Mucosa of gallbladder (tissue), 1 donor: ENCODE measurements at regions not wholly inside any gene's neighbourhood (a gene's known extent, or its start where the extent isn't known, plus 50 kb on each side); places are given as distances from the start of the nearest gene placed in this dataset.

Source experiments
- DNase-seq: peaks from one replicate; pipeline ENCODE4 v3.0.0-alpha.2; 2020; ENCODE audit warnings: low spot score
- donor health status: DM: no; HTN: no; CAD: no.

- DNase-seq: no peak
Measured at GRCh38 chr13:58048670-58049069, 417.1 kb downstream of the PCDH17 start.

GRCh38 chr13:58051396-58051795, 419.9 kb downstream of the PCDH17 start:
- no peak for DNase-seq

DNA sequence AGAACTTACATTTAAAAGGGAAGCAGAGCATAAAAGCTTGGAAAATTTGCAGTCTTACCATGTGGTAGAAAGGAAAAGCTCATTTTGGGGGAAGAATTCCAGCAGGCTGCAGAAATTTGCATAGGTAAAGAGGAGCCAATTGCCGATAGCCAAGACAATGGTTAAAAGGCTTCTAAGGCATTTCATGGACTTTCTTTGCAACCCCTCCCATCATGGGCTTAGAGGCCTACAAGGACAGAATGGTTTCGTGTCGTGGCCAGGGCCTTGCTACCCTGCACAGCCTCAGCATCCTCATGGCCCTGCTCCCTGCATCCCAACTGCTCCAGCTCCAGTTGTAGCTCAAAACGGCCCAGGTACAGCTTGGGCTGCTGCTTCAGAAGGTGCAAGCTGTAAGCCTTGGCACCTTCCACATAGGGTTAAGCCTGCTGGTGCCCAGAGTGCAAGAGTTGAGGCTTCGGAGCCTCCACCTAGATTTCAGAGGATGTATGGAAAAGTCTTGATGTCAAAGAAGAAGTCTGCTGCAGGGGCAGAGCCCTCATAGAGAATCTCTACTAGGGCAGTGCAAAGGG, 420.3 kb downstream of the PCDH17 start:
- no peak for DNase-seq

GRCh38 chr13:58056426-58056825, 424.9 kb downstream of the PCDH17 start:
- no peak for DNase-seq

DNA sequence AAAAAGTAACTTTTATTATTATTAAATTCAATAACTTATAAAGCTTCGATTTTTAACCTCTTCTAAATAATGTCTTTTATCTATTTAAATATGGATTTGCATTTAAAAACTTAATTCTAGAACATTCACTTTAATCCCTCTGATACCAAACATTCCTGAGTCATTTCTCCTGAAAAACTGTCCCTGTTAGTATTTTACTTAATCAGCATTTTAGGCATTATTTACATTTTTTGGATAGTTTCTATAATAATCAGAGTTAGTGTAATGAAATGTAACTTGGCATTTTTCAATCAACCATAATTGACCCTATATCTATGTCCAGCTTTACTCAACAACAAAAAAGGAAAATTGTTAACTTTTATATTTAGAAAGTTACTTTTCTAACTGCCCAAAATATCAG, 428.1 kb downstream of the PCDH17 start:
- DNase-seq: no peak

DNA sequence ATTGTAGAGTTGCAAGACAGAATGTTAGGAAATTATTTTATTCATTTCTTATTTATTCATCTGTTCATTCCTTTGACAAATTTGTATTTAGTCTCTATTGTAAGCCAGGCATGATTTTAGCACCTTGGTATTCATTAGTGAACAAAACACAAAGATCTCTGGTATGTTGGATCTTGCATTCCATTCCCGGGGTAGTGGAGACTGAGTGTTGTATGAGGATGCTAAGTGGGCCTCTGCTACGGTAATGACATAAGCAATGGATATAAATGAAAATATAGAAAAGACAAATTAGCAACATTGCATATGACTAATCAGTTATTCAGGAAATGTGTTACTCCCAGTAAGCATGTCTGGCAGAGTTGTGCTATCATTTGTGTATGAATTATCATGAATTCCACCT, 449.3 kb downstream of the PCDH17 start:
- DNase-seq: no peak

DNA sequence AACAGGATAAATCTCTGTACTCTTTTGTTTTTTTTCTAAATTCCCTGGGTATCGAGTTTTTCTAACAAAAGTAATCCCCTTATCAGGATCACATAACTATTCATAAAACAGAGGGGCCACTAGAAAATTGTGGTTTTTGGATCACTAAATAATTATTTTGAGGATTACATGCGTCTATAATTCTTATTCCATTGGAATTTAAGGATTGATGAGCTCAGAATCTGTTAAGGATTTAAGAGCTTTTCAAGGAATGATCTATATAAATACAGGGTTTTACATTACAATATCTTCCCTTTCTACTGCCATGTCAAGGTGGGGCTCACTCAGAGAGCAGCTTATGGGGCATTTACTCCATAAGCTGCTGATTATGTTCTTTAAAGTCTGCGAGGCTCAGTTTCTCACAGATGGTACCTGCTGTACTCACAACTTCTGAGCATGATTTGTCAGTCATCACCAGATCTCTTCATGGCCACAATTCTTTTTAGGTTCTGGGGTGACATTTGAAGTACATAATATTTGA, 449.8 kb downstream of the PCDH17 start:
- DNase-seq: no peak

DNA sequence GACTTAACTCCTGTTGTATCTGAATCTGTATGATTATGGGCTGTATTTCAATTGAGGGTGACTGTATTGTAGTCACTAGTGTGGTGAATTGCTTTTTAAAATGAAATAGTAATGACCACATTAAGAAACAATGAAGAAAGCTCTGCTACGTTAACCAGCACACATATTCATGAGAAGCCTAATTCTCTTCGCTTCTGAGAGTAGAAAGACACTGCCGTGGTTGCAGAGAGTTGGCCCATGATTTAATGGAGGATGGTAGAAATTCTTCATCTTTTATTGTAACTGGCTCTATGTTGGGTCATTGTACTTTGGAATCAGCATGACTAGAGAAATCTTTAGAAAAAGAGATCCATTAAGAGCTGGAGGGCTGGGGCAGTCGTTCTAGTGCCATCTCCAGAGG, 451.5 kb downstream of the PCDH17 start:
- no peak for DNase-seq

DNA sequence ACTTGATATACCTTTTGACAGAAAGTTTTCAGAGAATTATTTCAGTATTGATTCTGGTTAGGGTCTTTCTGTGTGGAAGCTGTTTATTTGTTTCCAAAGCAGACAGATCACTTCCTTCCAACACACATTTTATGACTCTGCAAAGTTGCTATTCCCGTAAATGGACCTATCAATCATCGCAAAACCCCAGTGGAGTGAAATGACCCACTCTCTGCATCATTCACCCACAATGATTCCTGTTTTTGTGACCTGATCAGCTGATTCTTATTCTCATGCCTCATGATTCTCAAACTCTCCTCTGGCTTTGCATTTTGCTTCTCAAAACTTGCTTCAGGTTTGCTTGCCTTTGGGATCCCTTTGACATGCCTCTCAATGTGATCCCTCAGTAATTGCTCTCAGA, 453.7 kb downstream of the PCDH17 start:
- no peak for DNase-seq

DNA sequence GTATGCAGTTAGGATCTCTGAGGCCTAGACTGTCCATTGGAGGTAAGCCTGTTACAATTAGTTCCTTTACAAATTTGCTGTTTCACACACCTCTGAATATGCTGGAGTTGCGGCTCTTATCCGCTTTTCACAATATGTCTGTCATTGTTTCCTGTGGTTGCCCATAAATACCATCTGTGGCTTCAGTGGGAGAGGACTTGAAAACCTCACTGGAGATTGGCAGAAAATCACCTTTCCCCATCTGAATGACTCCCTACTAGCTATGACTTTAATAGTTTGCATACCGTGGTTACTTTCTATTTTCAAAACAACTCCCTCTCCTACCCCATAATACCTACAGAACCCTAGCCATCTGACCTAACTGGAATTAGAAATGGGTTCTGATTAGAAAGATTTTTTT, 454.3 kb downstream of the PCDH17 start:
- DNase-seq: no peak

GRCh38 chr13:58087566-58087965, 456.0 kb downstream of the PCDH17 start:
- DNase-seq: no peak

GRCh38 chr13:58093394-58093793, 461.9 kb downstream of the PCDH17 start:
- no peak for DNase-seq

DNA sequence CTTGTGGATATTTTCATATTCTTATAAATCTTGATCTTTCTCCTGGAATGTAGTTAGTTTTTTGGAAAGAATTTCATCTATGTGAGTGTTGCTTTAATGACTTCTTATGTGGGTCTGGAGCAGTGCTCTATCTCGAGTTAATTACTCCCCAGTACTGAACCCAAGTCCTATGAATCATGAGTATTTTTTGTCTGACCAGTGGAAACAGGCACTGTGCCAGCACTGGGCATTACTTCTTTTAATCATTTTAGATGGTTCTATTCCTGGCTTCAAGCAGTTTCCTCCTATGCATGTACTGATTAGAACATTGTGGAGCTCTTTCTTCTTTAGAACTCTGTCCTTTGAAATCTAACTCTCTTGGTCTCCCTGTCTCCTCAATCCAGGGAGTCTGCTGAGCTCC, 466.3 kb downstream of the PCDH17 start:
- no peak for DNase-seq

GRCh38 chr13:58119351-58119750, 487.8 kb downstream of the PCDH17 start:
- no peak for DNase-seq

DNA sequence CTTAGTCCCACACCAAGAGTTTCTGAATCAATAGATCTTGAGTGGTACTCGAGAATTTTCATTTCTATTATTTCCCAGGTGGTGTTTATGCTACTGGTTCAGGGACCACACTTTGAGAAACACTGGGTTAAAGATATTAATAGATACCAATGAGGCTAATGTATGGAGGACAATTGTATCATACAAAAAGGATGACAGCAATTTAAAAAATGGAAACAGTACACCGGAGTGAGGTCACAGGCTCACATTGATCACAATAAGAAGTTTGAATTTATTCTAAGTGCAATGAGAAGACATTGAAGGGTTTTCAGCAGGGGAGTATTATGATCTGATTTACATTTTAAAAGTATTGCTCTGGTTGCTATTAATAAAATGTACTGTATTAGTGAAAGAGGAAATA, 488.3 kb downstream of the PCDH17 start:
- no peak for DNase-seq

DNA sequence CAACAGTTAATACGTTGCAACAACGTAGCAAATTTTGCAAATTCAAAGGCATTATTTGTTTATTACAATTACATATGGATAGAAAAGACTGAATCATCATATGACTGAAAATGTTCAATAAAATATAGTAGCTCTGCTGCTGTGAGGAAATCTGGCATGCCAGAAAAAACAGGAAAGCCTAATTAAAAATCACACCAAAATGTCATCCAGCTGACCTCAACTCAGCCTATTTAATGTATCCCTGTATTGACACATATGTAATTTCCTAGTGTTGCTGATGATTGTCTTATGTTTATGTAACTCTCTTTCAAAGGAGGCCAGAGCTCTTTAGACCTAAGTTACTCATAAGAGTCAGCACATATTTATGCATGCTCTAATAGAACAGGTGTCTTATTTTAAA, 495.0 kb downstream of the PCDH17 start:
- no peak for DNase-seq

GRCh38 chr13:58134012-58134411, 502.5 kb downstream of the PCDH17 start:
- no peak for DNase-seq

GRCh38 chr13:58134525-58134924, 503.0 kb downstream of the PCDH17 start:
- no peak for DNase-seq

DNA sequence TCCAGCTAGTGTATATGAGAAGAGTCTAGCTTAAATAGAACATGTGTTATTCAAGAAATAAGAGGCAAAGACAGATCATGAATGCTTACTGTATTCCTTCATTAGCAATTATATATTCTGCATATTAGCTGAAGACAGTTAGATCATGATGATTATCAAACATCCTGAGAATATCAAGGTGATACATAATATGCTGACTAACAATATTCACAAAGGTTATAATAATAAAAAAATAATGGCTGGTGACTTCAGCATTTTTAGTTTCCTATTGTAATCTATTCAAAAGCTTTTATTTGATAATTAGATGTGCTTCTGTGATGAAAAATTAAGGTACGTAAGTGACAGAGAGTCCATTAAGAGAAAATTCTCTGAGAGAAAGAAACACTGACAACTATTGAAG, 511.4 kb downstream of the PCDH17 start:
- DNase-seq: no peak

GRCh38 chr13:58144616-58145015, 513.1 kb downstream of the PCDH17 start:
- no peak for DNase-seq

GRCh38 chr13:58151452-58151851, 519.9 kb downstream of the PCDH17 start:
- DNase-seq: no peak

DNA sequence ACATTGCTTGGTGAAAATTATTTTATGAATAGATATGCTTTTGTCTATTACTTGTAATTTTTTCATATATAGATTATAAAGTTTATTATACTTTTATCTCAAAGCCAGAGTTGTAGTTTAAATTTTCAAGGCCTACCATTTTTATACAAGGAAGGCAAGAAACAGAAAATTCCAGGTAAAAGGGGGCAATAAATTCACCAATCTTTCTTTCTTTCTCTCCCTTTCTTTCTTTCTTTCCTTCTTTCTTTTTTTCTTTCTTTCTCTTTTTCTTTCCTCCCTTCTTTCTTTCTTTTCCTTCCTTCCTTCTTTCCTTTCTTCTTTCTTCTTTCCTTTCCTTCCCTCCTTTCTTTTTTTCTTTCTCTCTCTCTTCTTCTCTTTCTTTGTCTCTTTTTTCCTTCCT, 529.4 kb downstream of the PCDH17 start:
- no peak for DNase-seq

DNA sequence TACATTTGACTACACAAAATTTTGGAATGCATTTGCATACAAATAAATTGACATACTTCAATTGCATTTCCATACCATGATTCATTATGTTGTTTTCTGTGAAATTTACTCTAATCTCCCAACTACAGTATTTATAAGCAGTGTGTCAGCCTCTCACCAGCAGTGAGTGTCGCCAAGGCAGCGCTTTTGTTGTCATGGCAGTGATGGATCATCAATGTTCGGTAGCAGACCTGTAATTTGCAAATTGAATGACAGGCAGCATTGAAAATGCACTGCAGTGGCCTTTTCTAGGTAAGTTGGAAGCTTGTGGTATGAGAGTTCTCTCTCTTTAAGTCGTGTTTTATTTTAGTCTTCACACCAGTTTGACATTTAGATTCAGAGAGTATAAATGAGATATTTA, 534.1 kb downstream of the PCDH17 start:
- DNase-seq: no peak

DNA sequence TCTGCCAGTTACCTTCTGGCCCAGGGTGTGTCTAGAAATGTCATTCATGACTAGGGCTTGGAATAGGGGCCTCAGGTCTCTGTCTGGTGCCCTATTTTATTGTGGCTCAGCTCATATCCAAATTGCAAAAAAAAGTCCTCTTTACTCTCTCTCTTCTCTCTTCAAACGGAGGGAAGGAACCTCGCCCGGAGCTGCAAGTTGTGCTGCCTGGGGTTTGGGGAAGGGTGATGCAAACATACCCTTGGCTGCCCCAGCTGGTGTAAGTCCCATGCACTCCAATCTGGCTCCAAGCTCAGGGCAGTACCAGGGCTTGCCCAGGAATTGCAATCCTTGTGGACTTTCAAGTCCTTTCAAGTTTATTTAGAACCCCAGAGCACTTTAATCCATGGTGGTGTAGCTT, 549.6 kb downstream of the PCDH17 start:
- no peak for DNase-seq
